Esophagus squamous epithelium (tissue), 4 donors: ENCODE measurements at regions not wholly inside any gene's neighbourhood (a gene's known extent, or its start where the extent isn't known, plus 50 kb on each side); places are given as distances from the start of the nearest gene placed in this dataset.

Source experiments
- CTCF ChIP-seq, 6 experiments: fragments of 450-650 bp in 4 of 6; fragments of 200-600 bp in 2 of 6; sonication (generic) in 2 of 6; IDR thresholded peaks; one replicate each; pipeline ENCODE4 v1.5.1; 2016 to 2019; ENCODE audit warnings: antibody characterized with exemption in 6 of 6, mild to moderate bottlenecking in 4 of 6, moderate library complexity in 4 of 6
- POLR2A ChIP-seq, 4 donors: fragments of 450-650 bp; IDR thresholded peaks; one replicate each; pipeline ENCODE4 v1.6.1; 2017; ENCODE audit warnings: antibody characterized with exemption in 4 of 4, mild to moderate bottlenecking in 4 of 4, moderate library complexity in 3 of 4

- no peak for TF ChIP-seq CTCF (IDR thresholded peaks at IDR 0.05)
- no peak for TF ChIP-seq POLR2A (IDR thresholded peaks at IDR 0.05)
Observed at GRCh38 chr12:42886160-42886559, 296.6 kb upstream of the PRICKLE1 start.
